Stomach (tissue), 4 donors: ENCODE measurements at regions not wholly inside any gene's neighbourhood (a gene's known extent, or its start where the extent isn't known, plus 50 kb on each side); places are given as distances from the start of the nearest gene placed in this dataset.

Experiments
- EP300 ChIP-seq: sonication (generic); formaldehyde crosslinking; IDR thresholded peaks from one replicate; pipeline ENCODE4 v1.6.1; 2017; ENCODE audit warnings: antibody characterized with exemption
- TF ChIP-seq, protein P1 (sequence below), 7 experiments: fragments of 450-650 bp in 4 of 7; fragments of 200-600 bp in 3 of 7; sonication (generic) in 3 of 7; IDR thresholded peaks; one replicate each; pipeline ENCODE4 v1.5.1; 2016 to 2019; ENCODE audit warnings: antibody characterized with exemption in 7 of 7, control low read depth in 2 of 7, mild to moderate bottlenecking in 1 of 7

- TF ChIP-seq, protein P1, sequence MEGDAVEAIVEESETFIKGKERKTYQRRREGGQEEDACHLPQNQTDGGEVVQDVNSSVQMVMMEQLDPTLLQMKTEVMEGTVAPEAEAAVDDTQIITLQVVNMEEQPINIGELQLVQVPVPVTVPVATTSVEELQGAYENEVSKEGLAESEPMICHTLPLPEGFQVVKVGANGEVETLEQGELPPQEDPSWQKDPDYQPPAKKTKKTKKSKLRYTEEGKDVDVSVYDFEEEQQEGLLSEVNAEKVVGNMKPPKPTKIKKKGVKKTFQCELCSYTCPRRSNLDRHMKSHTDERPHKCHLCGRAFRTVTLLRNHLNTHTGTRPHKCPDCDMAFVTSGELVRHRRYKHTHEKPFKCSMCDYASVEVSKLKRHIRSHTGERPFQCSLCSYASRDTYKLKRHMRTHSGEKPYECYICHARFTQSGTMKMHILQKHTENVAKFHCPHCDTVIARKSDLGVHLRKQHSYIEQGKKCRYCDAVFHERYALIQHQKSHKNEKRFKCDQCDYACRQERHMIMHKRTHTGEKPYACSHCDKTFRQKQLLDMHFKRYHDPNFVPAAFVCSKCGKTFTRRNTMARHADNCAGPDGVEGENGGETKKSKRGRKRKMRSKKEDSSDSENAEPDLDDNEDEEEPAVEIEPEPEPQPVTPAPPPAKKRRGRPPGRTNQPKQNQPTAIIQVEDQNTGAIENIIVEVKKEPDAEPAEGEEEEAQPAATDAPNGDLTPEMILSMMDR (IDR thresholded peaks at IDR 0.05) = no peak
- TF ChIP-seq EP300 = no peak
Observed at GRCh38 chr14:87784386-87784785, 208.6 kb downstream of the GALC start.
